Thoracic aorta (tissue), 2 donors: ENCODE measurements at regions not wholly inside any gene's neighbourhood (a gene's known extent, or its start where the extent isn't known, plus 50 kb on each side); places are given as distances from the start of the nearest gene placed in this dataset.
A peak's percentile ranks its signal among the peaks of the same experiment; 100 is the strongest.

Source experiments
- ATAC-seq: fragments of 150-250 bp; one replicate; pipeline ENCODE4 v1.8.0; 2017; ENCODE audit warnings: low read depth; ENCODE audit not compliant: insufficient number of reproducible peaks, low FRiP score
- DNase-seq: peaks from one replicate; pipeline ENCODE4 v3.0.0-alpha.2; 2020; ENCODE audit warnings: low spot score
- H3K27ac ChIP-seq, 2 donors: fragments of 200-600 bp; sonication (generic); 1 replicate in 1 of 2; 2 replicates in 1 of 2; pipeline ENCODE4 v1.5.1; 2016; ENCODE audit warnings: mild to moderate bottlenecking in 2 of 2, moderate library complexity in 2 of 2
- H3K27me3 ChIP-seq: fragments of 200-600 bp; sonication (generic); replicated peaks from 2 replicates; pipeline ENCODE4 v1.6.0; 2016; ENCODE audit warnings: mild to moderate bottlenecking; ENCODE audit not compliant: insufficient read depth
- H3K36me3 ChIP-seq: fragments of 200-600 bp; sonication (generic); one replicate; pipeline ENCODE4 v1.5.1; 2016
- H3K4me1 ChIP-seq, 2 donors: fragments of 200-600 bp; sonication (generic); 1 replicate in 1 of 2; 2 replicates in 1 of 2; pipeline versions ENCODE4 v1.5.1 to v1.6.0; 2016; ENCODE audit warnings: low read depth in 2 of 2, mild to moderate bottlenecking in 1 of 2; ENCODE audit not compliant: control insufficient read depth in 1 of 2
- H3K4me3 ChIP-seq: fragments of 200-600 bp; sonication (generic); 2 replicates; pipeline ENCODE4 v1.5.1; 2016; ENCODE audit warnings: mild to moderate bottlenecking
- H3K9me3 ChIP-seq: fragments of 200-600 bp; sonication (generic); 2 replicates; pipeline ENCODE4 v1.5.1; 2016
- CTCF ChIP-seq: fragments of 200-600 bp; sonication (generic); IDR thresholded peaks from one replicate; pipeline ENCODE4 v1.5.1; 2019; ENCODE audit warnings: antibody characterized with exemption

GRCh38 chr15:58331913-58332675 is 99.7 kb upstream of the LIPC start:
- DNase-seq = peak; percentile 89
- peak overlapping the region; percentile 49 for H3K4me3 ChIP-seq

GRCh38 chr15:58332676-58333400 is 99.0 kb upstream of the LIPC start:
- TF ChIP-seq CTCF = no peak
- peak overlapping the region; percentile 71 to 78 for H3K27ac ChIP-seq
- H3K27me3 ChIP-seq = no peaks in the 10 kb centered on the region
- H3K9me3 ChIP-seq = no peaks in the 10 kb centered on the region
- peak overlapping the region; percentile 9 for H3K4me3 ChIP-seq
- peaks cover 29 to 37% of the 10 kb centered on the region in 2 donors for H3K4me1 ChIP-seq
- no peak for DNase-seq
- H3K36me3 ChIP-seq = no peaks in the 10 kb centered on the region
- no peak for ATAC-seq

More at GRCh38 chr15:58331913-58332675, 99.7 kb upstream of the LIPC start:
- Histone ChIP-seq H3K4me1 (peaks cover 29 to 37% of the 10 kb centered on the region in 2 donors), H3K27ac (peak overlapping the region; percentile 71 to 78), H3K27me3 (no peaks in the 10 kb centered on the region), H3K9me3 (no peaks in the 10 kb centered on the region), H3K36me3 (no peaks in the 10 kb centered on the region)
- no peak for TF ChIP-seq CTCF
- ATAC-seq = peak; percentile 96

- H3K27me3 ChIP-seq = no peaks in the 10 kb centered on the region
- no peak for TF ChIP-seq CTCF
- no peak for ATAC-seq
- H3K4me1 ChIP-seq = peaks cover 29 to 36% of the 10 kb centered on the region in 2 donors
- H3K36me3 ChIP-seq = no peaks in the 10 kb centered on the region
- no peaks in the 10 kb centered on the region for H3K9me3 ChIP-seq
- no peak overlapping the region for H3K27ac ChIP-seq
- H3K4me3 ChIP-seq = no peak overlapping the region
- no peak for DNase-seq
Measured at GRCh38 chr15:58334803-58335202, 97.0 kb upstream of the LIPC start.

GRCh38 chr15:58336161-58336560 is 95.6 kb upstream of the LIPC start:
- no peak for DNase-seq
- ATAC-seq = no peak
- Histone ChIP-seq H3K4me3 (no peak overlapping the region), H3K27me3 (no peaks in the 10 kb centered on the region), H3K36me3 (no peaks in the 10 kb centered on the region), H3K9me3 (no peaks in the 10 kb centered on the region), H3K27ac (no peak overlapping the region), H3K4me1 (peaks cover 15 to 23% of the 10 kb centered on the region in 2 donors)
- TF ChIP-seq CTCF = no peak

- H3K4me3 ChIP-seq = no peak overlapping the region
- DNase-seq = no peak
- H3K27me3 ChIP-seq = no peaks in the 10 kb centered on the region
- no peak overlapping the region for H3K27ac ChIP-seq
- H3K4me1 ChIP-seq = no peaks in the 10 kb centered on the region
- no peaks in the 10 kb centered on the region for H3K9me3 ChIP-seq
- no peaks in the 10 kb centered on the region for H3K36me3 ChIP-seq
- TF ChIP-seq CTCF = no peak
- no peak for ATAC-seq
Measured at GRCh38 chr15:58340176-58340575, 91.6 kb upstream of the LIPC start.
